ENCODE measurements at regions not wholly inside any gene's neighbourhood (a gene's known extent, or its start where the extent isn't known, plus 50 kb on each side); places are given as distances from the start of the nearest gene placed in this dataset.
"Not testable (repeated sequence)": the region's sequence is repeated elsewhere in the genome, so short reads cannot be mapped to it uniquely, and the experiment has no call there.

DNA sequence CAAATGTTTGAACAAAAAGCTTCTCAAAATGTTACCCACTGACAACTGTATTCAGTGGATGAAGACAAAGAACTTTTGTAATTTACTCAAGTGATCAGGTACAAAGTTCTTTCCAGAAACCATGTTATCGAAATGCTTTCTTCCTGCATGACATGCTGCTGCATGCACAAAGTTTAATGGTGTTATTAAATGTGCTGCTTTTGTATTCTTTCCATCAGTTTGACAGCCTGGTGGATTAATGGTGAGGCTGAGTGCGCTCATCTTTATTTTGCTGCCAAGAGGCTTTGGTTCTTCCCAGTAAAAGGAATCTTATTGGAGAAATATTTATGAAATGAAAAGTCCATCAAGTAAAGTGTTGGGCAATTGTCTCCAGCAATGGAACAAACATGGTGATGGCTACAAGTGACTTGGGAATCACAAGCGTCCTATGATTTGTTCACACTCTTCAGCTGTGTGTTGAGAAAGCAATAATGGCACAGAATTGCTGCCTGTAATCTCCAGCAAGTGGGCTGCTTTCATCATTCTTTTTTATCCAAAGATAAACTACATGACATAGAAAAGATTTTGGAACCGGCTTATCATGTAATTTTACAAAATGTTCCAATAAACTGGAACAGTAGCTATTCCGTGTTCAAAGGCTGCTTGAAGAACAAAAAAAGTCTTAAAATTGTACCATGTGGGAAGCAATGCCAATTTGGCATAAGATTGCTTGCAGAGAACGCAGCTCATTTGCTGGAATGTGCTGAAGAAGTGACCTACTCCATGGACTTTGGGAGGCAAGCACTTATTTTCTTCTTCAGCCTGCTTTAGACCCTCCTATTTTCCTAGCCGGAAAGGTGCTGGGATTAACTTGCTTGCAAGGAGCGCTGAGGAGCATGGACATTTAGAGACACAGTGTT, 153.1 kb downstream of the HSD17B3 start:
- ATAC-seq: peak in 1 of 4 donors; percentile 61
- H3K27ac ChIP-seq: no peak overlapping the region
- no peaks in the 10 kb centered on the region for H3K4me1 ChIP-seq
- TF ChIP-seq, protein P1, sequence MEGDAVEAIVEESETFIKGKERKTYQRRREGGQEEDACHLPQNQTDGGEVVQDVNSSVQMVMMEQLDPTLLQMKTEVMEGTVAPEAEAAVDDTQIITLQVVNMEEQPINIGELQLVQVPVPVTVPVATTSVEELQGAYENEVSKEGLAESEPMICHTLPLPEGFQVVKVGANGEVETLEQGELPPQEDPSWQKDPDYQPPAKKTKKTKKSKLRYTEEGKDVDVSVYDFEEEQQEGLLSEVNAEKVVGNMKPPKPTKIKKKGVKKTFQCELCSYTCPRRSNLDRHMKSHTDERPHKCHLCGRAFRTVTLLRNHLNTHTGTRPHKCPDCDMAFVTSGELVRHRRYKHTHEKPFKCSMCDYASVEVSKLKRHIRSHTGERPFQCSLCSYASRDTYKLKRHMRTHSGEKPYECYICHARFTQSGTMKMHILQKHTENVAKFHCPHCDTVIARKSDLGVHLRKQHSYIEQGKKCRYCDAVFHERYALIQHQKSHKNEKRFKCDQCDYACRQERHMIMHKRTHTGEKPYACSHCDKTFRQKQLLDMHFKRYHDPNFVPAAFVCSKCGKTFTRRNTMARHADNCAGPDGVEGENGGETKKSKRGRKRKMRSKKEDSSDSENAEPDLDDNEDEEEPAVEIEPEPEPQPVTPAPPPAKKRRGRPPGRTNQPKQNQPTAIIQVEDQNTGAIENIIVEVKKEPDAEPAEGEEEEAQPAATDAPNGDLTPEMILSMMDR (IDR thresholded peaks at IDR 0.05): no peak
- intact Hi-C loops (cut with DNase I): no loop called here
- no peak for FAIRE-seq
- DNase-seq: no peak
- no peaks in the 10 kb centered on the region for H3K36me3 ChIP-seq
- 44 to 51% methylated on average over 8 of the region's 8 CpGs for WGBS, 2 donors
- no peaks in the 10 kb centered on the region for H3K9me3 ChIP-seq
- H3K27me3 ChIP-seq: no peaks in the 10 kb centered on the region
- no peak overlapping the region for H3K4me3 ChIP-seq

DNA sequence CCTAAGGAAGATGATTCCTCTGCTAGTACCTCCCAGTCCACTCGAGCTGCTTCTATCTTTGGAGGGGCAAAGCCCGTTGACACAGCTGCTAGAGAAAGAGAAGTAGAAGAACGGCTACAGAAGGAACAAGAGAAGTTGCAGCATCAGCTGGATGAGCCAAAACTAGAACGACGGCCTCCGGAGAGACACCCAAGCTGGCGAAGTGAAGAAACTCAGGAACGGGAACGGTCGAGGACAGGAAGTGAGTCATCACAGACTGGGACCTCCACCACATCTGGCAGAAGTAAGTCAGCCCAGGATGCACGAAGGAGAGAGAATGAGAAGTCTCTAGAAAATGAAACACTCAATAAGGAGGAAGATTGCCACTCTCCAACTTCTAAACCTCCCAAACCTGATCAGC, 154.9 kb downstream of the HSD17B3 start:
- H3K4me1 ChIP-seq; FAIRE-seq; intact Hi-C loops (cut with DNase I); H3K27me3 ChIP-seq; H3K36me3 ChIP-seq; DNase-seq; H3K9me3 ChIP-seq; H3K4me3 ChIP-seq; H3K27ac ChIP-seq: not testable (repeated sequence)
- ATAC-seq: peak in 1 of 4 donors; percentile 37
- 71 to 78% methylated on average over 11 of the region's 11 CpGs for WGBS, 2 donors

DNA sequence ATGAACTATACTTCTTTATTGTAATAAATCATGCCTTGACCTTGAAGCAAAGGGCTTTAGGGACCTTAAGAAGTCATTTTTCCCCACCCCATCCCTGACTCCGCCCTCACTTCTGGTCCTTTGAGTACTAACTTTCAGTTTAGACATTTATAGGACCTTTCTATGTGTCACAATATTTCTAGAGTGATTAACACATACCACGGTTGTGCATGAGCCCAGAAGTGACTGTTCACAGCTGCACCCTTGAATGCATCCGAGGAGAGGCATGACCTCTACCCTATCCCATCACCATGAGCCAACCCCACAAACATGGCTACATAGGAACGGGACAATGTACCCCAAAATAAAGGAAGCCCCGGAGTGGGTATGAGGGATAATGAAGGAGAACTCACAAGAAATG, 160.3 kb downstream of the HSD17B3 start:
- Histone ChIP-seq H3K4me3 (no peak overlapping the region), H3K4me1 (no peaks in the 10 kb centered on the region), H3K9me3 (no peaks in the 10 kb centered on the region), H3K27me3 (no peaks in the 10 kb centered on the region), H3K36me3 (no peaks in the 10 kb centered on the region), H3K27ac (no peak overlapping the region)
- WGBS, 2 donors: 52 to 68% methylated on average over 5 of the region's 5 CpGs
- DNase-seq (no peak), ATAC-seq (no peak), FAIRE-seq (no peak)
- intact Hi-C loops (cut with DNase I): no loop called here
- TF ChIP-seq, protein P1 (IDR thresholded peaks at IDR 0.05): no peak

DNA sequence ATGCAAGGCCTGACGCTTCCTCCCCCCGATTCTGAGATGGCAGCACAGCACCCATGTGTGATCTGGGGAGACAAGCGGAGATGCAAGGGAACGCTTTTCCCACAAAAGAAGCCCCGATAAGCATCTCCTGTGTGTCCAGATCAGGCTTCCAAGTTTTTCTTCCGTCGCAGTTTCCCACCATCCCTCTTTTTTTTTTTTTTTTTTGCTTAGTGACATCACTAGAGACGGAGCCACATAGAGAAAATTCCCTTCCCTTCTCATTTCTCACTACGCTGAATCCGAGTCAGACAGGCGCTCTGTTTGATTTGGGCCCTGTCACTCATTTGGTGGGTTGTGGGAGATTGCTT, 160.9 kb downstream of the HSD17B3 start:
- Histone ChIP-seq H3K4me3 (no peak overlapping the region), H3K27me3 (no peaks in the 10 kb centered on the region), H3K9me3 (no peaks in the 10 kb centered on the region), H3K27ac (no peak overlapping the region), H3K36me3 (no peaks in the 10 kb centered on the region), H3K4me1 (no peaks in the 10 kb centered on the region)
- TF ChIP-seq, protein P1 (IDR thresholded peaks at IDR 0.05): no peak
- no peak for DNase-seq
- WGBS, 2 donors: 73 to 75% methylated on average over 11 of the region's 11 CpGs
- no peak for ATAC-seq
- intact Hi-C loops (cut with DNase I): no loop called here
- FAIRE-seq: no peak

DNA sequence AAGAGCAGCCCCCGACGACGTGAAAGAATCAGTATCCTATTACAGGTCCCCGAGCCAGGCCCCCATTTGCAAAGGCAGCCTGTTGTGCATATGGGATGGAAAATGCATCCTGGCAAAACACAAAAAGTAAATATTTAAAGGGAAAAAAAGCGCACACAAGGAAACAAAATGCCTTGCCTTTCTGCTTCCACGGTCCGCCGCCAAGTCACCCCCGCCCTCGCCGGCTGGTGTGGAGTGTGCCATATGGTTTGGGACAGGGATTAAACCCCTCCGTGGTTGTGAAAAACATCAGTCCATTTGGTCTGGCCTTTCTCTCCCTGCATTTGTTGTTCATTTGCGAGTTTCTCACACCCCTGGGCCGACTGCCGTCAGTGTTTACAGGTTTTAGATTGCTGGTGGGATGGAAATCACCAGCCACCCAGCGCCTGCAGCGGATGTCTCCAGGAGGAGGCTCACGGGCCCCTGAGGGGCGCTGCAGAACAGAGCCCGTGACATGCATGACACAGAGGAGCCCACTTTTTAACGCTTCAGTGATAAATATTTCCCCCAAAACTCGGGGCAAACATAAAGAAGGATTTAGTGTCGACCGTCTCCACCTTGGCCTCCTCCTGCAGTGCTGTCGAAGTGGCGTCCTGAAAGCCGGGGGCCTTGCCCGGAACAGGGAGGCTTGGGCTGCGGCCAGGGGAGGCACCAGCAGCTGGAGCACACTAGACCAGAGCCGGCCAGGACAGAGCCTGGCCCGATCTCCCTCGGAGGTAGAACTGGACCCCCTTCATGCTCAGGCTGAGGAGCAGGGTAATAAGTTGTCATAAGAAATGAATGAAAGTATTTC, 161.5 kb downstream of the HSD17B3 start:
- intact Hi-C loops (cut with DNase I): no loop called here
- no peak for FAIRE-seq
- H3K27ac ChIP-seq: no peak overlapping the region
- ATAC-seq: no peak
- no peaks in the 10 kb centered on the region for H3K9me3 ChIP-seq
- WGBS, 2 donors: 56 to 57% methylated on average over 32 of the region's 32 CpGs
- H3K4me3 ChIP-seq: no peak overlapping the region
- H3K27me3 ChIP-seq: no peaks in the 10 kb centered on the region
- no peak for DNase-seq
- TF ChIP-seq, protein P1 (IDR thresholded peaks at IDR 0.05): no peak
- no peaks in the 10 kb centered on the region for H3K4me1 ChIP-seq
- no peaks in the 10 kb centered on the region for H3K36me3 ChIP-seq
